ENCODE measurements at regions not wholly inside any gene's neighbourhood (a gene's known extent, or its start where the extent isn't known, plus 50 kb on each side); places are given as distances from the start of the nearest gene placed in this dataset.
A peak's percentile ranks its signal among the peaks of the same experiment; 100 is the strongest.
"Not testable (repeated sequence)": the region's sequence is repeated elsewhere in the genome, so short reads cannot be mapped to it uniquely, and the experiment has no call there.

GRCh38 chr7:68684996-68685395 lies 913.3 kb upstream of the AUTS2 start:
- no peak for DNase-seq

GRCh38 chr7:68688416-68689086 lies 909.7 kb upstream of the AUTS2 start:
- no peak for DNase-seq

GRCh38 chr7:68689087-68689433 lies 909.2 kb upstream of the AUTS2 start:
- no peak for DNase-seq

- DNase-seq = no peak
Measured at GRCh38 chr7:68691261-68692216, 906.7 kb upstream of the AUTS2 start.

GRCh38 chr7:68692511-68692910 lies 905.8 kb upstream of the AUTS2 start:
- DNase-seq = no peak

GRCh38 chr7:68694656-68695055 lies 903.6 kb upstream of the AUTS2 start:
- DNase-seq = no peak

GRCh38 chr7:68697796-68698280 lies 900.4 kb upstream of the AUTS2 start:
- peak; percentile 65 for DNase-seq

GRCh38 chr7:68699090-68699711 lies 899.1 kb upstream of the AUTS2 start:
- no peak for DNase-seq

- no peak for DNase-seq
Measured at GRCh38 chr7:68700414-68700813, 897.9 kb upstream of the AUTS2 start.

- no peak for DNase-seq
Measured at GRCh38 chr7:68706291-68706690, 892.0 kb upstream of the AUTS2 start.

- no peak for DNase-seq
Measured at GRCh38 chr7:68707159-68707558, 891.1 kb upstream of the AUTS2 start.

- DNase-seq = no peak
Measured at GRCh38 chr7:68707958-68708357, 890.3 kb upstream of the AUTS2 start.

GRCh38 chr7:68712956-68713495 lies 885.2 kb upstream of the AUTS2 start:
- no peak for DNase-seq

GRCh38 chr7:68714135-68714534 lies 884.1 kb upstream of the AUTS2 start:
- DNase-seq = not testable (repeated sequence)

GRCh38 chr7:68715907-68716306 lies 882.4 kb upstream of the AUTS2 start:
- DNase-seq = no peak

GRCh38 chr7:68717176-68717575 lies 881.1 kb upstream of the AUTS2 start:
- DNase-seq = no peak

GRCh38 chr7:68718097-68718551 lies 880.2 kb upstream of the AUTS2 start:
- no peak for DNase-seq

- no peak for DNase-seq
Measured at GRCh38 chr7:68720697-68721096, 877.6 kb upstream of the AUTS2 start.

- DNase-seq = no peak
Measured at GRCh38 chr7:68722044-68722443, 876.2 kb upstream of the AUTS2 start.

GRCh38 chr7:68724965-68725364 lies 873.3 kb upstream of the AUTS2 start:
- DNase-seq = no peak

- no peak for DNase-seq
Measured at GRCh38 chr7:68725843-68726785, 872.2 kb upstream of the AUTS2 start.

GRCh38 chr7:68728720-68729119 lies 869.6 kb upstream of the AUTS2 start:
- DNase-seq = not testable (repeated sequence)

Measured in DMS 273 treated with DMSO at 0.1 percent for 48 hours (cell line).